ENCODE measurements at regions not wholly inside any gene's neighbourhood (a gene's known extent, or its start where the extent isn't known, plus 50 kb on each side); places are given as distances from the start of the nearest gene placed in this dataset.

DNA sequence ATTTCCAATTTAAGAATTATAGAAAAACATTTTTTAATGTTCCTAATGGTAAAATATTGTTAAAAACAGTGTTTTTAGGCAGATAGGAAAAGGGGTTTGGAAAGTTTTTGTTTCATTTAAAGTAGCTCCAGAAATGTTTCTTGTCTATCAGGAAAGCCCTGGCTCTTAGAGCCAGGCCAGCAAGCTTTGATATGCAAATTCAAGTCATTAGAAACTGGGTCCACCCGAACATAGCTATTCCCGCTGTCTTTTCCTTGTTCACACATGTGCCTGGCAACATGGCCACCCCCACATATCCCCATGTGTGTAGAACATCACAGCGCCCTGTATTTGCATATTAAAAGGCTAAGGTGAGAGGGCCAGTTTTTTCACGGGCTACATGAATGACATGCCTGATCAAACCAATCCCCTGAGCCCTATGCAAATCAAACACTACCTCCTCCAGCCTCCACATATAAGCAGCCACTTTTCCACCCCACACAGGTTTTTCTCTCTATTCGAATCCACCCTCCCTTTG lies 925.3 kb upstream of the CDH10 start:
- TF ChIP-seq, protein P1, sequence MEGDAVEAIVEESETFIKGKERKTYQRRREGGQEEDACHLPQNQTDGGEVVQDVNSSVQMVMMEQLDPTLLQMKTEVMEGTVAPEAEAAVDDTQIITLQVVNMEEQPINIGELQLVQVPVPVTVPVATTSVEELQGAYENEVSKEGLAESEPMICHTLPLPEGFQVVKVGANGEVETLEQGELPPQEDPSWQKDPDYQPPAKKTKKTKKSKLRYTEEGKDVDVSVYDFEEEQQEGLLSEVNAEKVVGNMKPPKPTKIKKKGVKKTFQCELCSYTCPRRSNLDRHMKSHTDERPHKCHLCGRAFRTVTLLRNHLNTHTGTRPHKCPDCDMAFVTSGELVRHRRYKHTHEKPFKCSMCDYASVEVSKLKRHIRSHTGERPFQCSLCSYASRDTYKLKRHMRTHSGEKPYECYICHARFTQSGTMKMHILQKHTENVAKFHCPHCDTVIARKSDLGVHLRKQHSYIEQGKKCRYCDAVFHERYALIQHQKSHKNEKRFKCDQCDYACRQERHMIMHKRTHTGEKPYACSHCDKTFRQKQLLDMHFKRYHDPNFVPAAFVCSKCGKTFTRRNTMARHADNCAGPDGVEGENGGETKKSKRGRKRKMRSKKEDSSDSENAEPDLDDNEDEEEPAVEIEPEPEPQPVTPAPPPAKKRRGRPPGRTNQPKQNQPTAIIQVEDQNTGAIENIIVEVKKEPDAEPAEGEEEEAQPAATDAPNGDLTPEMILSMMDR (IDR thresholded peaks at IDR 0.05), result no peak
- H3K27me3 Mint-ChIP-seq (ENCODE audit: insufficient read depth), result no peaks in the 10 kb centered on the region
- H3K36me3 Mint-ChIP-seq (ENCODE audit: low read depth), result no peaks in the 10 kb centered on the region; the same call in 1 of the 2 replicates
- no peak overlapping the region for H3K4me3 Mint-ChIP-seq
- H3K9me3 Mint-ChIP-seq, result peaks cover 29% of the 10 kb centered on the region
- DNase-seq, result no peak
- H3K4me1 Mint-ChIP-seq (ENCODE audit: low read depth), result peaks cover 6% of the 10 kb centered on the region; the same call in 1 of the 2 replicates
- H3K27ac Mint-ChIP-seq, result no peak overlapping the region

DNA sequence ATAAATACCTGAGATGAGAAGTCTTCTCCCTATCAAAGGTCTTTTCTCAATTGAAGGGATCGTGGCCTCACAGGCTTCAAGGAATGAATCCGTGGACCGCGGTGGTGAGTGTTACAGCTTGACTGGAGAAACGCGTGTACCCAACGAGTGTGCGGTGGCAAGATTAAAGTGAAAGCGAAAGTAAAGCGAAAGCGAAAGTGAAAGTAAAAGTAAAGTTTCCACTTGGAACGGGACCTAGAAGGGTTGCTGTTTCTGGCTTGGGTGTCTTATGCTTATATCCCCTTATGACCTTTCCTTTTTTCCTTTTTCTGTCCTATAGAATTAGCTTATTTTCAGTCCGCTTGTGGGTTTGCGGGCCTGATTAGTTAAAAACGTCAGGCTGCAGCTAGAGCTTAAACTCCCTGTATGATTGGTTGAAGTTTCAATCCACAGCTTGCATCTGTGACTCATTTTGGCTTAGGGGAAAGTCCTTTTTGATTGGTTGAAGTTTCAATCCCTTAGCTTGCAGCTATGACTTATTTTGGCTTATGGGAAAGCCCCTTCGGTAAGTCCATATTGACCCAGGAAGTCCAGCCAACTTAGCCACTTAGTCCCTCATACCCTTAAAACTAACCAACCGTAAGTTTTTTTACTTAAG lies 924.3 kb upstream of the CDH10 start:
- Mint-ChIP-seq H3K27ac (no peak overlapping the region), H3K4me1 (ENCODE audit: low read depth) (peaks cover 6% of the 10 kb centered on the region; the same call in 1 of the 2 replicates), H3K9me3 (peaks cover 31% of the 10 kb centered on the region), H3K27me3 (ENCODE audit: insufficient read depth) (no peaks in the 10 kb centered on the region), H3K4me3 (peak overlapping the region; percentile 64), H3K36me3 (ENCODE audit: low read depth) (no peaks in the 10 kb centered on the region; the same call in 1 of the 2 replicates)
- TF ChIP-seq, protein P1 (IDR thresholded peaks at IDR 0.05), result no peak
- no peak for DNase-seq

DNA sequence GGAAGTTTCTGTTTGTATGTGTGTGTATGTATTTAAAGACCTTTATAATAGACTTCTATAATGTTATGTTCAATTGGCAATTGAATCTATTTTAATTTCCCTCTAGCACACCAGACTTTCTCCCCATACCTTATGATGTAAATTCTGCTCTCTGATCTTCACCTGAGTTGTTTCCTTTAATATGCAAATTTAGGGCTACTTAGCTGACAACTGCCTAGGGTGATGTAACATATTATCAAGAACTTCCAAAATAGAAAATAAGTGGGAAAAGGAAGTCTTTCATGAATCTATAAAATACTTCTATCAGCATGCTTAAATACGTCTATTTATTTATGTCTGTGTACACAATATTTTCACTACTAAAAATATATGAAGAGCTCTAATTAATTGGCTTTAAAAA lies 923.5 kb upstream of the CDH10 start:
- DNase-seq, result no peak
- H3K27me3 Mint-ChIP-seq (ENCODE audit: insufficient read depth), result no peaks in the 10 kb centered on the region
- no peak overlapping the region for H3K27ac Mint-ChIP-seq
- H3K4me1 Mint-ChIP-seq (ENCODE audit: low read depth), result peaks cover 6% of the 10 kb centered on the region; the same call in 1 of the 2 replicates
- H3K36me3 Mint-ChIP-seq (ENCODE audit: low read depth), result no peaks in the 10 kb centered on the region; the same call in 1 of the 2 replicates
- no peak overlapping the region for H3K4me3 Mint-ChIP-seq
- H3K9me3 Mint-ChIP-seq, result peaks cover 33% of the 10 kb centered on the region
- TF ChIP-seq, protein P1 (IDR thresholded peaks at IDR 0.05), result no peak

DNA sequence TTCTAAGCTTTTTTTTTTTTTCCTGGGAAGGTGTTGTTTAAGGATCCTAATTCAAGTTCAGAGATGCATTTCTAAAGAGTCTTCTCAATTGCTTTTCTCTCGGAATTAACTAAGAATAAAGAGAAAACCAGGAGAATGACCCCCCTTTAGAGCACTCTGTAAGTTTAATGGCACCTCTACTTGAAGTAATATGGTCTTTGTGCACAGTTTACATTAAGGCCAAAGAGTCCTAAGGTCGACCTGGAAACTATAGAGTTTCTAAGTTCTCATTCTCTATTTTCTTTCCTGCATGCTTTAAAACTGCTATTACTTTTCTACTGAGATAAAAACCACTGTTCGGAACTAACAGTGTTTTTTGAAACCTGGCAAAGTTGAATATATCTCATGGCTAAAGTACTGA lies 923.1 kb upstream of the CDH10 start:
- H3K4me3 Mint-ChIP-seq, result no peak overlapping the region
- H3K9me3 Mint-ChIP-seq, result peaks cover 37% of the 10 kb centered on the region
- no peak for DNase-seq
- H3K4me1 Mint-ChIP-seq (ENCODE audit: low read depth), result peaks cover 6% of the 10 kb centered on the region; the same call in 1 of the 2 replicates
- H3K36me3 Mint-ChIP-seq (ENCODE audit: low read depth), result no peaks in the 10 kb centered on the region; the same call in 1 of the 2 replicates
- H3K27me3 Mint-ChIP-seq (ENCODE audit: insufficient read depth), result no peaks in the 10 kb centered on the region
- H3K27ac Mint-ChIP-seq, result no peak overlapping the region
- TF ChIP-seq, protein P1 (IDR thresholded peaks at IDR 0.05), result no peak

DNA sequence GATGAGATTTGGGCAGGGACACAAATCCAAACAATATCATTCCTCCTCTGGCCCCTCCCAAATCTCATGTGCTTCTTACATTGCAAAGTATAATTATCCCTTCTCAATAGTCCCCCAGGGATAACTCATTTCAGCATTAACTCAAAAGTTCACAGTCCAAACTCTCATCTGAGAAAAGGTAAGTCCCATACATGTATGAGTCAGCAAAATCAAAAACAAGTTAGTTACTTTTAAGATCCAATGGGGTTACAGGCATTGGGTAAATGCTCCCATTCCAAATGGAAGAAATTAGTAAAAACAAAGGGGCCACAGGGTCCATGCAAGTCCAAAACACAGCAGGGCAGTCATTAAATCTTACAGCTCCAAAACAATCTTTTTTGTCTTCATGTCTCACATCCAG lies 917.9 kb upstream of the CDH10 start:
- Mint-ChIP-seq H3K4me3 (no peak overlapping the region), H3K27me3 (ENCODE audit: insufficient read depth) (no peaks in the 10 kb centered on the region), H3K36me3 (ENCODE audit: low read depth) (no peaks in the 10 kb centered on the region), H3K9me3 (peaks cover 30% of the 10 kb centered on the region), H3K4me1 (ENCODE audit: low read depth) (no peaks in the 10 kb centered on the region), H3K27ac (no peak overlapping the region)
- TF ChIP-seq, protein P1 (IDR thresholded peaks at IDR 0.05), result no peak
- DNase-seq, result no peak
